RWPE1 (cell line): ENCODE measurements at regions not wholly inside any gene's neighbourhood (a gene's known extent, or its start where the extent isn't known, plus 50 kb on each side); places are given as distances from the start of the nearest gene placed in this dataset.

Source experiments
- CTCF ChIA-PET: fragments of 350-600 bp; sonication (Branson Sonifier 250); formaldehyde crosslinking; extraction: SDS; loops from one replicate; lab custom pipeline; 2021; lab: Yijun Ruan, JAX
- POLR2A ChIA-PET: fragments of 400-600 bp; formaldehyde crosslinking; extraction: SDS; loops from one replicate; lab custom pipeline; 2020; ENCODE audit warnings: antibody characterized with exemption; ENCODE audit not compliant: low non-redundant PET; lab: Yijun Ruan, JAX
- DNase-seq: peaks from one replicate; pipeline ENCODE4 v3.0.0; 2012; ENCODE audit warnings: low spot score
- H3K27ac ChIP-seq: fragments of 450-650 bp; 2 replicates; pipeline ENCODE4 v1.5.1; 2017
- TF ChIP-seq, protein P1 (sequence below): fragments of 450-650 bp; conservative IDR thresholded peaks from 2 replicates; pipeline ENCODE4 v1.5.1; 2017; ENCODE audit warnings: low read depth, mild to moderate bottlenecking

GRCh38 chr14:104390221-104390931, 189.2 kb upstream of the C14orf180 start:
- TF ChIP-seq, protein P1, sequence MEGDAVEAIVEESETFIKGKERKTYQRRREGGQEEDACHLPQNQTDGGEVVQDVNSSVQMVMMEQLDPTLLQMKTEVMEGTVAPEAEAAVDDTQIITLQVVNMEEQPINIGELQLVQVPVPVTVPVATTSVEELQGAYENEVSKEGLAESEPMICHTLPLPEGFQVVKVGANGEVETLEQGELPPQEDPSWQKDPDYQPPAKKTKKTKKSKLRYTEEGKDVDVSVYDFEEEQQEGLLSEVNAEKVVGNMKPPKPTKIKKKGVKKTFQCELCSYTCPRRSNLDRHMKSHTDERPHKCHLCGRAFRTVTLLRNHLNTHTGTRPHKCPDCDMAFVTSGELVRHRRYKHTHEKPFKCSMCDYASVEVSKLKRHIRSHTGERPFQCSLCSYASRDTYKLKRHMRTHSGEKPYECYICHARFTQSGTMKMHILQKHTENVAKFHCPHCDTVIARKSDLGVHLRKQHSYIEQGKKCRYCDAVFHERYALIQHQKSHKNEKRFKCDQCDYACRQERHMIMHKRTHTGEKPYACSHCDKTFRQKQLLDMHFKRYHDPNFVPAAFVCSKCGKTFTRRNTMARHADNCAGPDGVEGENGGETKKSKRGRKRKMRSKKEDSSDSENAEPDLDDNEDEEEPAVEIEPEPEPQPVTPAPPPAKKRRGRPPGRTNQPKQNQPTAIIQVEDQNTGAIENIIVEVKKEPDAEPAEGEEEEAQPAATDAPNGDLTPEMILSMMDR = no peak
- ChIA-PET CTCF (no interaction called here), POLR2A (no interaction called here)
- no peak for DNase-seq
- H3K27ac ChIP-seq = no peak overlapping the region

DNA sequence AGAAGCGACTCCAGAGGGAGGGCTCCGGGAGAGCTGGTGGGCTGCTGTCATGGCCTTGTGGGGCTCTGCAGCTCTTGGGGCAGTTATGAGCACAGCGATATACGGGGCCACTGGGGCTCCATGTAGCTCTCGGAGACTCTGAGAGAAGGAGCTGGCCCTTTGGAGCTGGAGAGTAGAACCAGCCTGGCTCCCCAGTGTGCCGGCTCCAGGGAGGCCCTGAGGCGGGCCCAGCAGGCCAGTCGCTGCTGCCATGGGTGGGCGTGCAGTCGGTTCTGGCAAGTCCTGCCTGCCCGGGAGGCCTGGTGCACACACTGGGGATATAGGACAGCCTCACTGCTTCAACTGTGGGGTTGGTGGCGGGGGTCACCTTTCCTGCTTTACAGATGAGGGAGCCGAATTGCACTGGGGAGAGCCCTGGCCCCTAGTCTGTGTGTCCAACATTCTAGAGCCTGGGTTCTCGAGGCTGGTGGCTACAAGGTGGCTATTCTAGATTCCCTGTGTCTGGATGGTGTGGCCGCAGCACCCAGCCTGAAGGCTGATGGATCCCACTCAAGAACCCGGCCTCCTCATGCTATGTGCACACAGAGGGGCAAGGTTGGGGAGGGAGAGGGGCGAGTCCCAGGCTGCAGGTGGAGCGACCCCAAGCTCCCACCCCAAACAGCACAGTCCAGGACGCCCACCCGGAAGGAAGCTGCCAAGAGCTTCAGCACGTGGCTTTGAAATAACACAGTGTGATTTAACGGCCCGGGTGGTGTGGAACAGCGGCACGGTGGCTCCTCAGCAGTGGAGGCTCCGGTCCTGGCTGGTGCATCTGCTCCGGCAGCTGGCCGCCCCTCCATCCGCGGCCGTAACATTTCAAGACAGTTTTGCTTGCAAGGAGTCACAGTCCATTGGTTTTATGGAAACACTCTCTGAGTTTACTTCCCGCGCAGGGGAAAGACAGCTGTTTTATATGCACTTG, 188.3 kb upstream of the C14orf180 start:
- TF ChIP-seq, protein P1 = no peak
- ChIA-PET CTCF (no interaction called here), POLR2A (no interaction called here)
- H3K27ac ChIP-seq = no peak overlapping the region
- no peak for DNase-seq

GRCh38 chr14:104392001-104392395, 187.6 kb upstream of the C14orf180 start:
- TF ChIP-seq, protein P1 = no peak
- CTCF ChIA-PET = no interaction called here
- no peak overlapping the region for H3K27ac ChIP-seq
- DNase-seq = no peak
- POLR2A ChIA-PET = no interaction called here

DNA sequence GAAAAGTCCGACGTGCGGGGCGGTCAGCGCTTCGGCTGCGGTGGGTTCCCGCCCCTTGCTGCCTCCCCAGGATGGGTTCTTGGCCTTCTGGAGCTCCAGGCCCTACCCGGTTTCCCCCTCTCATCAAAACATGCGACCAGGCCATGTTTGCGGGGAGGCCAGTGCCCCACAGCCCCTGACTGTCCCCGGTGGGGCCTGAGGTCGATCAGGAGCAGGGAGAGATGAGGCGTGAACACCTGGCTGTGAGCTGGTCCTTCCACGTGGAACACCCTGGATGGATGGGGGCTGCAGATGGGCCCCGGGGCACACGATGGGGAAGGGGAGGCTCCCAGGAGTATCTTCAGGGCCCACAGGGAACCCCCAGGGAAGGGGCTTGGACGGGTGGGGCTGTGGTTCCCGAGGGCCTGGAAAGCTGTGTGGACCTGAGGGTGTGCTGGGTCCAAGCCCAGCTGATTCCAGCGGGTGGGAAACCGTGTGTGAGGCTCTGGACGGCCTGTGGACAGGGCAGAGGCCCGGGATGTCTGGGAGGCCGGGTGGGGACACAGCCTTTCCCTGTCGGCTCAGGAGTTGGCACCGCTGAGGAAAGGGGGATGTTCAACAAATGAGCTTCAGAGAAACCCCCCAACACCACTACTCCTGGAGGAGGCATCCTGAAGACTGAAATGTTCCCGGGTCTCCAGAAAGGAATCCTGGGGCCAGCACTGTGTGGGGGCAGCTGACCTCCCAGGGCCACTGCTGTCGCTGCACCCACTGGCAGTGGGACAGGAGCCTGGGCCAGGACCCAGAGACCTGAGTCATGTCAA, 187.0 kb upstream of the C14orf180 start:
- TF ChIP-seq, protein P1 = no peak
- no peak overlapping the region for H3K27ac ChIP-seq
- no peak for DNase-seq
- CTCF ChIA-PET = interaction anchor here (0.9 kb wide), 1 partner anchor 12 kb away, joined by 3 read pairs; no protein-coding TSS in a partner anchor
- POLR2A ChIA-PET = no interaction called here

- no peak for DNase-seq
- POLR2A ChIA-PET = no interaction called here
- TF ChIP-seq, protein P1 = no peak
- CTCF ChIA-PET = interaction anchor here (0.9 kb wide), 1 partner anchor 12 kb away, joined by 3 read pairs; no protein-coding TSS in a partner anchor
- no peak overlapping the region for H3K27ac ChIP-seq
Observed at GRCh38 chr14:104393199-104393897, 186.2 kb upstream of the C14orf180 start.
